DND-41 (cell line): ENCODE measurements at regions not wholly inside any gene's neighbourhood (a gene's known extent, or its start where the extent isn't known, plus 50 kb on each side); places are given as distances from the start of the nearest gene placed in this dataset.

Experiments used
- ATAC-seq: fragments of 200-7000 bp; cut with Tn5 transposase; 3 replicates; pipeline ENCODE4 v1.9.1; 2021; ENCODE audit warnings: low read depth; ENCODE audit not compliant: insufficient read depth
- DNase-seq: peaks from one replicate; pipeline ENCODE4 v3.0.0-alpha.2; 2020
- H2AFZ ChIP-seq: 2 replicates; pipeline ENCODE4 v1.6.0; 2012; ENCODE audit warnings: low read depth, low read length
- H3K27ac ChIP-seq: 2 replicates; pipeline ENCODE4 v1.5.1; 2012; ENCODE audit warnings: low read length, inconsistent platforms
- H3K27me3 ChIP-seq: fragments of 200-600 bp; sonication (generic); 2 replicates; pipeline ENCODE4 v1.6.0; 2012; ENCODE audit warnings: low read length, mild to moderate bottlenecking, inconsistent platforms; ENCODE audit not compliant: insufficient read depth, poor library complexity
- H3K36me3 ChIP-seq: 2 replicates; pipeline ENCODE4 v1.5.1; 2012; ENCODE audit warnings: low read length, inconsistent platforms; ENCODE audit not compliant: insufficient read depth
- H3K4me1 ChIP-seq: 2 replicates; pipeline ENCODE4 v1.5.1; 2012; ENCODE audit warnings: mild to moderate bottlenecking, low read length; ENCODE audit not compliant: insufficient read depth
- H3K4me2 ChIP-seq: 2 replicates; pipeline ENCODE4 v1.6.0; 2012; ENCODE audit warnings: mild to moderate bottlenecking, moderate library complexity, low read length, inconsistent platforms; ENCODE audit not compliant: insufficient read depth
- H3K4me3 ChIP-seq, 2 experiments: fragments of 200-600 bp in 1 of 2; shearing (Covaris generic) in 1 of 2; 2 replicates each; pipeline ENCODE4 v1.5.1; 2012 to 2016; ENCODE audit warnings: inconsistent platforms in 2 of 2, low read length in 2 of 2, mild to moderate bottlenecking in 2 of 2, low read depth in 1 of 2, moderate library complexity in 1 of 2
- H3K79me2 ChIP-seq: 2 replicates; pipeline ENCODE4 v1.6.0; 2012; ENCODE audit warnings: low read length, inconsistent platforms; ENCODE audit not compliant: insufficient read depth
- H3K9ac ChIP-seq: 2 replicates; pipeline ENCODE4 v1.6.0; 2012; ENCODE audit warnings: low read depth, mild to moderate bottlenecking, inconsistent platforms, low read length, moderate library complexity
- H3K9me3 ChIP-seq: 2 replicates; pipeline ENCODE4 v1.5.1; 2012; ENCODE audit warnings: low read length, moderate library complexity, mild to moderate bottlenecking, inconsistent platforms; ENCODE audit not compliant: insufficient read depth, severe bottlenecking
- H4K20me1 ChIP-seq: 2 replicates; pipeline ENCODE4 v1.6.0; 2012; ENCODE audit warnings: low read length; ENCODE audit not compliant: insufficient read depth
- EZH2 ChIP-seq: IDR thresholded peaks from 3 replicates; pipeline ENCODE4 v1.6.1; 2012; ENCODE audit warnings: borderline replicate concordance, low read depth, mild to moderate bottlenecking, moderate library complexity, low read length, inconsistent platforms; ENCODE audit not compliant: severe bottlenecking
- TF ChIP-seq, protein P1 (sequence below): IDR thresholded peaks from 2 replicates; pipeline ENCODE4 v1.5.1; 2012; ENCODE audit warnings: borderline replicate concordance, low read length, moderate library complexity, mild to moderate bottlenecking; ENCODE audit not compliant: poor library complexity, severe bottlenecking; ENCODE audit errors: extremely low read depth

DNA sequence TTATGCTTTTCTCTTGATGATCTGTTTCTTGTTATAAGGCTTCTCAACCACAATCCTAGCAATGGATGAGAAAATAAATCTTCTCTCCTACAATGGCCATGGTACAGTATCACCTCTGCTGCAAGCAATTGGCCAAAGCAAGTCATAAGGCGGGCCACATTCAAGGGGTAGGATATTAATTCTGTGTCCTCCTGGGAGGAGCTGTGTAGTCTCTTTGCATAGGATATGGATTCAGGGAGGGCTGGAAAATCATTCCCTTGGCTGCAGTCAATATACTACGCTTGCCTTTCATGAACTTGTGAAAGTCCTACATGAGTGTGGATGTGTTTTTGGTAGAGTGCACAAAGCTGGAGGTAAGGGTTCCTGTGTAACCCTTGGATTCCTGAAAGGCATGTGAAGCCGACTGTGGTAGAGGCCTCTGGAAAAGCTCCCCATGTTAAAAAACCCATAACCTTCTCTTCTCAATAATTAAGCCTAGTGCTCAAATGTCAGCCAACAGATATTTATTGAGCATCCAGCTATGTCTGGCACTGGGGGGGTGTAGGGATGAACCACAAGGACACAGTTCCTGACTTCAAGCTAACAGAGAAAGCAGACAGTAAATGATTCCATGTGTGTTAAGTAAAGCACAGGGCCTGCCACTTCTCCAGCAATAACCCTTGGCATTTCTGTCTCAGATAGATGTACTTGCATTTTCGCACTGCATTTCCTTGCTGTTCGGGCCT, 147.6 kb upstream of the HS3ST3A1 start:
- H3K27ac ChIP-seq, result no peak overlapping the region
- no peak for TF ChIP-seq EZH2
- TF ChIP-seq, protein P1, sequence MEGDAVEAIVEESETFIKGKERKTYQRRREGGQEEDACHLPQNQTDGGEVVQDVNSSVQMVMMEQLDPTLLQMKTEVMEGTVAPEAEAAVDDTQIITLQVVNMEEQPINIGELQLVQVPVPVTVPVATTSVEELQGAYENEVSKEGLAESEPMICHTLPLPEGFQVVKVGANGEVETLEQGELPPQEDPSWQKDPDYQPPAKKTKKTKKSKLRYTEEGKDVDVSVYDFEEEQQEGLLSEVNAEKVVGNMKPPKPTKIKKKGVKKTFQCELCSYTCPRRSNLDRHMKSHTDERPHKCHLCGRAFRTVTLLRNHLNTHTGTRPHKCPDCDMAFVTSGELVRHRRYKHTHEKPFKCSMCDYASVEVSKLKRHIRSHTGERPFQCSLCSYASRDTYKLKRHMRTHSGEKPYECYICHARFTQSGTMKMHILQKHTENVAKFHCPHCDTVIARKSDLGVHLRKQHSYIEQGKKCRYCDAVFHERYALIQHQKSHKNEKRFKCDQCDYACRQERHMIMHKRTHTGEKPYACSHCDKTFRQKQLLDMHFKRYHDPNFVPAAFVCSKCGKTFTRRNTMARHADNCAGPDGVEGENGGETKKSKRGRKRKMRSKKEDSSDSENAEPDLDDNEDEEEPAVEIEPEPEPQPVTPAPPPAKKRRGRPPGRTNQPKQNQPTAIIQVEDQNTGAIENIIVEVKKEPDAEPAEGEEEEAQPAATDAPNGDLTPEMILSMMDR, result no peak
- ATAC-seq, result no peak
- no peaks in the 10 kb centered on the region for H3K36me3 ChIP-seq
- no peaks in the 10 kb centered on the region for H3K27me3 ChIP-seq
- no peak overlapping the region for H3K4me3 ChIP-seq
- H2AFZ ChIP-seq, result no peak overlapping the region
- H4K20me1 ChIP-seq, result no peaks in the 10 kb centered on the region
- no peak overlapping the region for H3K4me2 ChIP-seq
- H3K4me1 ChIP-seq, result no peaks in the 10 kb centered on the region
- no peaks in the 10 kb centered on the region for H3K79me2 ChIP-seq
- DNase-seq, result no peak
- H3K9ac ChIP-seq, result no peak overlapping the region
- H3K9me3 ChIP-seq, result no peaks in the 10 kb centered on the region

DNA sequence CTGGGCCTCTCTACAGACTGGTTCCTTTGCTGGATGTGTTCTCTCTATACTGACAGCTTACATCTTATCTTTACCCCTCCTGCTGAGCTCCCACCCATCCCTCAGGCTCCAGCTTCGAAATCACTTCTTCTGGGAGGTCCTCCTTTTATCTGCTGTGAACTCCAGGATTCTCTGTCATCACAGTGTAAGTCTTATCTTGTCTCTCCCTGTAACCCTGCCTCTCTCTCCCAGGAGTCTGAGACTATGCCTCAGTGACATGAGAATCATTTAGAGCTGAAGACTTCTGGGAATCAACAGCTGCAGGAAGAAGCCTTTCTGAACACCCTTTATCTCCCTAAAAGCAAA, 148.1 kb upstream of the HS3ST3A1 start:
- no peaks in the 10 kb centered on the region for H3K4me1 ChIP-seq
- H3K4me3 ChIP-seq, result no peak overlapping the region
- no peak for DNase-seq
- no peak for ATAC-seq
- H2AFZ ChIP-seq, result no peak overlapping the region
- H3K27ac ChIP-seq, result no peak overlapping the region
- H3K27me3 ChIP-seq, result no peaks in the 10 kb centered on the region
- H3K9ac ChIP-seq, result no peak overlapping the region
- H4K20me1 ChIP-seq, result no peaks in the 10 kb centered on the region
- TF ChIP-seq, protein P1, result no peak
- no peak for TF ChIP-seq EZH2
- no peaks in the 10 kb centered on the region for H3K9me3 ChIP-seq
- H3K36me3 ChIP-seq, result no peaks in the 10 kb centered on the region
- H3K79me2 ChIP-seq, result no peaks in the 10 kb centered on the region
- H3K4me2 ChIP-seq, result no peak overlapping the region

DNA sequence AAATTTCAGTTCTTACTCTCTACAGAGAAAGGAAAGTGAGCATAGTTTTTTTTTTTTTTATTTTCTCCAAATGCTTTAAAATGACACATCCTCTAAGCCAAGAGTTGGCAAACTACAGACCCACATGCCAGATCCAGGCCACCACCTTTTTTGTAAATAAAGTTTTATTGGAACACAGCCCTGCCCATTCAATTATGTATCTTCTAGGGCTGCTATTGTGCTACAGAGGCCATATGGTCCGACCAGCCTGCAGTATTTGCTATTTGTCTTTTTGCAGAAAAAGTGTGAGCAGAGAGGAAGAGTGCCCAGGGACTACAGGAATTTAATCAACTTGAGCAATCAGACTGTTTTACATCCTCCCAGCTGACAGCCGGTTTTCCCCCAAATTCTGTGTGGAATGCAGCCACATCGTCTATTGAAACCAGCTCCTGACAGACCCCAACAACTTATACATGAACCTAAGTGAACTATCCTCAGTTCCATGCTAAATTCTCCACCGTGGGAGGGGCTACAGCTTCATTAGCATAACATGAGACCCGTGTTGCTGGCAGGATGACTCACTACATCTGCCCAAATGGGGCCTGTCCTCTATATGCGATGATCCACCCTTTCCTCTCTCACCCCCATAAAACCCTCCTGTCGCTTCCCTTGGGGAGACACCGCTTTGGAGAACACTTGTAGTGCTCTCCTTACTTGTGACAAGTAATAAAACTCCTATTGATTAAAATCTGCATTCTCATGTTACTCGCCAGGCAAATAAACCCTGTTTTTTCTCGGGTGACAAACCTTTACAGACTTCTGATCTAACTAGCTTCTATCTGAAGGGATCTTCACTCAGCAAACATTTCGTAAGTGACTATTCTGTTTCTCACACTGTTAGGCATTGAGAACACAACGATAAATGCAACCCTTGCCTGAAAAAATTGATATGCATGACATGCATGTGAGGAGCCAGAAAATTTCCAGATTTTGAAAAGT, 149.4 kb upstream of the HS3ST3A1 start:
- Histone ChIP-seq H3K4me1 (no peaks in the 10 kb centered on the region), H3K79me2 (no peaks in the 10 kb centered on the region), H3K36me3 (no peaks in the 10 kb centered on the region), H3K9ac (no peak overlapping the region), H3K27ac (no peak overlapping the region), H3K27me3 (no peaks in the 10 kb centered on the region), H3K4me2 (no peak overlapping the region), H2AFZ (no peak overlapping the region), H3K4me3 (no peak overlapping the region), H4K20me1 (no peaks in the 10 kb centered on the region), H3K9me3 (no peaks in the 10 kb centered on the region)
- DNase-seq, result no peak
- no peak for ATAC-seq
- TF ChIP-seq, protein P1, result no peak
- TF ChIP-seq EZH2, result no peak
